ENCODE measurements at regions not wholly inside any gene's neighbourhood (a gene's known extent, or its start where the extent isn't known, plus 50 kb on each side); places are given as distances from the start of the nearest gene placed in this dataset.

DNA sequence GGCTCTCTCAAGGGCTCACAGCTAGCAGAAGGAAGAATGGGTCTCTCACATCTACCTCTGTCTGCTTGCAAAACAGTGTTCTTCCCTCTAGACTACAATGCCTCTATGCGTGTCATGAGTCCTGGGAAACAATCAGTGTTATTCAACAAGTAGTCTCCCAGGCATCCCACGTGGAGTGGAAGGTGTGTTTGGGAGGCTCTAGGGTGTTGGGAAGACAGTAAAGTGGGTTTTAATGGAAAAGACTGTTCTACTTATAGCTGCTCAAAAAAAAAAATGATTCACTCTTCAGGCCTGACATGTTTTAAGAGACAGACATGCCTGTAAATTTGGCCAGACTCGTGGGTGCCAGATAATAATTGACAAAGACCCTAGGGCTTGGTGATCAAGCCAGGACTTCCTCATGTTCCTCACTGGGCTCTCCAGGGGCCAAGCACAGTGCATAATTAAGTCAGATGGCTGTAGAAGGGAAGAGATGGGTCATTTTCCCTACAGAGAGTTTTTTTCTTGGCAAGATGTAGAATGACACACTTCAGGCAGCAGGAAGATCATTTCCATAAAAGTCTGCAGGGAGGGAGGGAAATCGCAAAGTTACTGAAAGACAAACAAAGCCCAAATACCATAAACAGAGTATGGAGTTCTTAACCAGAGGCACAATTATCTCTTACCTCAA lies 246.4 kb downstream of the ACTL7B start:
- Histone ChIP-seq H3K9ac (replicated peaks; ENCODE audit: extremely low read depth, insufficient read depth, low read length) (no peak overlapping the region), H3K4me2 (ENCODE audit: insufficient read depth, low read length) (no peak overlapping the region), H3K4me3 (replicated peaks in 1 of 3; ENCODE audit: insufficient read depth in 1 of 3, low read depth in 1 of 3, low read length in 3 of 3) (no peak overlapping the region), H3K9me3 (replicated peaks; ENCODE audit: control insufficient read depth, insufficient read depth, low read length) (no peaks in the 10 kb centered on the region), H2AFZ (ENCODE audit: low read depth, low read length) (no peak overlapping the region), H3K36me3 (ENCODE audit: control insufficient read depth in 2 of 2, extremely low read depth in 1 of 2, insufficient read depth in 2 of 2, low read length in 2 of 2) (no peaks in the 10 kb centered on the region), H3K4me1 (ENCODE audit: control insufficient read depth, extremely low read depth, insufficient read depth, low read length) (no peaks in the 10 kb centered on the region), H3K79me2 (ENCODE audit: control insufficient read depth, insufficient read depth, low read length) (no peaks in the 10 kb centered on the region), H3K27ac (ENCODE audit: insufficient read depth, low read depth, low read length) (no peak overlapping the region), H4K20me1 (replicated peaks; ENCODE audit: control insufficient read depth, extremely low read depth, insufficient read depth, low read length) (no peaks in the 10 kb centered on the region), H3K27me3 (ENCODE audit: control insufficient read depth in 2 of 2, insufficient read depth in 2 of 2, low read length in 2 of 2) (no peaks in the 10 kb centered on the region), H3K9me1 (replicated peaks; ENCODE audit: control insufficient read depth, extremely low read depth, insufficient read depth, low read length) (no peaks in the 10 kb centered on the region)
- DNase-seq (ENCODE audit: low read depth, low spot score) (no peak), FAIRE-seq (no peak)
- dilution Hi-C loops (cut with MboI; ENCODE audit: extremely low pct_ligation_motif_present, low sequenced_read_pairs) (no loop called here), intact Hi-C loops (cut with micrococcal nuclease) (no loop called here)
- no peak for TF ChIP-seq GATA2 (IDR thresholded peaks at IDR 0.05; ENCODE audit: insufficient read depth, insufficient read length, low read depth, low read length)
- TF ChIP-seq, protein P1, sequence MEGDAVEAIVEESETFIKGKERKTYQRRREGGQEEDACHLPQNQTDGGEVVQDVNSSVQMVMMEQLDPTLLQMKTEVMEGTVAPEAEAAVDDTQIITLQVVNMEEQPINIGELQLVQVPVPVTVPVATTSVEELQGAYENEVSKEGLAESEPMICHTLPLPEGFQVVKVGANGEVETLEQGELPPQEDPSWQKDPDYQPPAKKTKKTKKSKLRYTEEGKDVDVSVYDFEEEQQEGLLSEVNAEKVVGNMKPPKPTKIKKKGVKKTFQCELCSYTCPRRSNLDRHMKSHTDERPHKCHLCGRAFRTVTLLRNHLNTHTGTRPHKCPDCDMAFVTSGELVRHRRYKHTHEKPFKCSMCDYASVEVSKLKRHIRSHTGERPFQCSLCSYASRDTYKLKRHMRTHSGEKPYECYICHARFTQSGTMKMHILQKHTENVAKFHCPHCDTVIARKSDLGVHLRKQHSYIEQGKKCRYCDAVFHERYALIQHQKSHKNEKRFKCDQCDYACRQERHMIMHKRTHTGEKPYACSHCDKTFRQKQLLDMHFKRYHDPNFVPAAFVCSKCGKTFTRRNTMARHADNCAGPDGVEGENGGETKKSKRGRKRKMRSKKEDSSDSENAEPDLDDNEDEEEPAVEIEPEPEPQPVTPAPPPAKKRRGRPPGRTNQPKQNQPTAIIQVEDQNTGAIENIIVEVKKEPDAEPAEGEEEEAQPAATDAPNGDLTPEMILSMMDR (IDR thresholded peaks at IDR 0.05; ENCODE audit: extremely low read depth in 1 of 2, insufficient read depth in 1 of 2, low read depth in 1 of 2, low read length in 2 of 2): no peak
- no peak for TF ChIP-seq MYC (IDR thresholded peaks at IDR 0.05; ENCODE audit: low read depth, low read length)
- TF ChIP-seq, protein P2, sequence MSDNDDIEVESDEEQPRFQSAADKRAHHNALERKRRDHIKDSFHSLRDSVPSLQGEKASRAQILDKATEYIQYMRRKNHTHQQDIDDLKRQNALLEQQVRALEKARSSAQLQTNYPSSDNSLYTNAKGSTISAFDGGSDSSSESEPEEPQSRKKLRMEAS (IDR thresholded peaks at IDR 0.05; ENCODE audit: insufficient read depth, insufficient read length): no peak
- TF ChIP-seq POLR2AphosphoS5 (IDR thresholded peaks at IDR 0.05; ENCODE audit: insufficient read depth, low read depth, low read length): no peak
- ChIA-PET CTCF (no interaction called here), POLR2A (no interaction called here)
- no TSS peak for BruUV-seq (replicated peaks)

DNA sequence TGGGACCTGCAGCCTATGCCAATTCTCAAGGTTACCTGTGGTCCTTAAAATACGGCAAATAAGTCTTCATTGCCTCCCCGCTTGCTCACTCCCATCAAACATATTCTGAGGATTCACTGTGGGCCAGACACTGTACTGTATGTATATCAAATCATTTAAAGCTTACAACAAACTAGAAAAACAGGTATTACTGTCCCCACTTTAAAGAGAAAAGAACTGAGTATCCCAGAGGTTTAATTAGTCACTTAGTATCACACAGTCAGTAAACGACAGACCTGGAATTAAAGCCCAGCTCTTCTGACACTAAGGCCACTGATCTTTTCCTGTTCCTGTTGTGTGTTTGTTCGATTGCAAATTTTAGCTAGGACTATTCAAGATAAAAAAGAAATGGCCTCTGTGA lies 248.2 kb downstream of the ACTL7B start:
- H3K4me3 ChIP-seq (replicated peaks in 1 of 3; ENCODE audit: insufficient read depth in 1 of 3, low read depth in 1 of 3, low read length in 3 of 3): no peak overlapping the region
- no peak overlapping the region for H3K9ac ChIP-seq (replicated peaks; ENCODE audit: extremely low read depth, insufficient read depth, low read length)
- ChIA-PET POLR2A (no interaction called here), CTCF (no interaction called here)
- intact Hi-C loops (cut with micrococcal nuclease) (no loop called here), dilution Hi-C loops (cut with MboI; ENCODE audit: extremely low pct_ligation_motif_present, low sequenced_read_pairs) (no loop called here)
- no peaks in the 10 kb centered on the region for H4K20me1 ChIP-seq (replicated peaks; ENCODE audit: control insufficient read depth, extremely low read depth, insufficient read depth, low read length)
- H3K27ac ChIP-seq (ENCODE audit: insufficient read depth, low read depth, low read length): no peak overlapping the region
- BruUV-seq (replicated peaks): no TSS peak
- no peak overlapping the region for H3K4me2 ChIP-seq (ENCODE audit: insufficient read depth, low read length)
- H3K4me1 ChIP-seq (ENCODE audit: control insufficient read depth, extremely low read depth, insufficient read depth, low read length): no peaks in the 10 kb centered on the region
- H3K9me3 ChIP-seq (replicated peaks; ENCODE audit: control insufficient read depth, insufficient read depth, low read length): no peaks in the 10 kb centered on the region
- DNase-seq (ENCODE audit: low read depth, low spot score) (no peak), FAIRE-seq (no peak)
- H3K9me1 ChIP-seq (replicated peaks; ENCODE audit: control insufficient read depth, extremely low read depth, insufficient read depth, low read length): no peaks in the 10 kb centered on the region
- no peak overlapping the region for H2AFZ ChIP-seq (ENCODE audit: low read depth, low read length)
- no peaks in the 10 kb centered on the region for H3K27me3 ChIP-seq (ENCODE audit: control insufficient read depth in 2 of 2, insufficient read depth in 2 of 2, low read length in 2 of 2)
- TF ChIP-seq GATA2 (IDR thresholded peaks at IDR 0.05; ENCODE audit: insufficient read depth, insufficient read length, low read depth, low read length): no peak
- TF ChIP-seq, protein P1 (IDR thresholded peaks at IDR 0.05; ENCODE audit: extremely low read depth in 1 of 2, insufficient read depth in 1 of 2, low read depth in 1 of 2, low read length in 2 of 2): no peak
- no peak for TF ChIP-seq MYC (IDR thresholded peaks at IDR 0.05; ENCODE audit: low read depth, low read length)
- TF ChIP-seq FOS (IDR thresholded peaks at IDR 0.05; ENCODE audit: borderline replicate concordance, insufficient read depth, low read length): no peak
- TF ChIP-seq POLR2A (IDR thresholded peaks at IDR 0.05; ENCODE audit: low read depth, low read length): no peak
- no peak for TF ChIP-seq JUN (IDR thresholded peaks at IDR 0.05; ENCODE audit: borderline replicate concordance, insufficient read depth, insufficient read length, low read depth)
- TF ChIP-seq EZH2 (IDR thresholded peaks at IDR 0.05; ENCODE audit: borderline replicate concordance, low read depth, low read length, severe bottlenecking): no peak
- TF ChIP-seq, protein P2 (IDR thresholded peaks at IDR 0.05; ENCODE audit: insufficient read depth, insufficient read length): no peak
- no peak for TF ChIP-seq POLR2AphosphoS5 (IDR thresholded peaks at IDR 0.05; ENCODE audit: insufficient read depth, low read depth, low read length)
- no peaks in the 10 kb centered on the region for H3K36me3 ChIP-seq (ENCODE audit: control insufficient read depth in 2 of 2, extremely low read depth in 1 of 2, insufficient read depth in 2 of 2, low read length in 2 of 2)
- H3K79me2 ChIP-seq (ENCODE audit: control insufficient read depth, insufficient read depth, low read length): no peaks in the 10 kb centered on the region

Data from endothelial cell of umbilical vein (primary cell).